Heart left ventricle (tissue), 16 donors: ENCODE measurements at regions not wholly inside any gene's neighbourhood (a gene's known extent, or its start where the extent isn't known, plus 50 kb on each side); places are given as distances from the start of the nearest gene placed in this dataset.

Source experiments
- ATAC-seq, 4 donors: fragments of 200-7000 bp; cut with Tn5 transposase; one replicate each; pipeline ENCODE4 v1.9.1; 2020 to 2022; ENCODE audit warnings: moderate library complexity in 4 of 4, mild to moderate bottlenecking in 3 of 4, moderate number of reproducible peaks in 1 of 4
- DNase-seq, 5 donors: peaks; one replicate each; pipeline ENCODE4 v3.0.0-alpha.2; 2020
- H3K27ac ChIP-seq, 12 donors: fragments of 200-600 bp; sonication (generic) in 4 of 12; one replicate each; pipeline versions ENCODE4 v1.5.0 to v1.8.0; 2016 to 2022; ENCODE audit warnings: mild to moderate bottlenecking in 2 of 12
- H3K27me3 ChIP-seq, 9 donors: fragments of 200-600 bp; sonication (generic) in 2 of 9; one replicate each; pipeline versions ENCODE4 v1.5.1 to v1.8.0; 2016 to 2022; ENCODE audit warnings: mild to moderate bottlenecking in 3 of 9
- H3K36me3 ChIP-seq, 9 donors: fragments of 200-600 bp; sonication (generic) in 2 of 9; one replicate each; pipeline versions ENCODE4 v1.5.0 to v1.8.0; 2018 to 2022; ENCODE audit warnings: mild to moderate bottlenecking in 2 of 9
- H3K4me1 ChIP-seq, 12 donors: fragments of 200-600 bp; sonication (generic) in 4 of 12; one replicate each; pipeline versions ENCODE4 v1.5.0 to v1.8.0; 2016 to 2022; ENCODE audit warnings: mild to moderate bottlenecking in 3 of 12
- H3K4me3 ChIP-seq, 12 donors: fragments of 200-600 bp; sonication (generic) in 4 of 12; one replicate each; pipeline versions ENCODE4 v1.5.0 to v1.8.0; 2017 to 2022; ENCODE audit warnings: mild to moderate bottlenecking in 9 of 12, moderate library complexity in 4 of 12
- H3K9me3 ChIP-seq, 12 donors: fragments of 200-600 bp; sonication (generic) in 4 of 12; one replicate each; pipeline versions ENCODE4 v1.5.0 to v1.8.0; 2016 to 2022; ENCODE audit warnings: mild to moderate bottlenecking in 1 of 12
- POLR2A ChIP-seq, 2 donors: fragments of 450-650 bp; IDR thresholded peaks; one replicate each; pipeline ENCODE4 v1.6.1; 2017; ENCODE audit warnings: antibody characterized with exemption in 2 of 2, mild to moderate bottlenecking in 2 of 2, moderate library complexity in 2 of 2
- WGBS, 4 donors: extraction: QIAGEN DNeasy Blood & Tissue Kit in 2 of 4; methylation state at CpG; one replicate each; pipeline versions ENCODE4 v1.1.5 to v1.1.7; 2013 to 2018; 5-methylcytosine and 5-hydroxymethylcytosine counted together
- intact Hi-C, 10 donors: fragments of 100-400 bp; cut with DNase I; formaldehyde crosslinking; loops; one replicate each; pipeline versions ENCODE4 v1.11.1 to v1.14.2; 2022
- TF ChIP-seq, protein P1 (sequence below), 12 donors: fragments of 200-600 bp; sonication (generic) in 4 of 12; IDR thresholded peaks; one replicate each; pipeline versions ENCODE4 v1.5.0 to v1.8.0; 2018 to 2022; ENCODE audit warnings: antibody characterized with exemption in 12 of 12, mild to moderate bottlenecking in 5 of 12
- donor health status: ischemic (EF 13 %, LVEDD 7.1; RV severe dilation, severe dysfunction).
- donor health status: healthy with polysubstance abuse.
- donor health status: DM: no; HTN: yes; CAD: no.
- donor health status: DM: no; HTN: no; CAD: no.
- donor health status: ischemic (EF 25% LVEDD 6.9; RV normal size, moderate dysfunction).
- donor health status: ischemic (EF 25% LVEDD 5.7; RV mildly dilated, moderate dysfunction).
- donor health status: healthy.
- donor health status: DM: yes; HTN: yes; CAD: no.
- donor health status: ischemic (EF 35%, LVEDD 5.7; RV mildly dilated, moderate dysfunction).
- donor health status: nonischemic (EF 11% LVEDD 7.7; RV severe dilation, severe dysfunction).
- donor health status: DM: yes; HTN: yes; CAD: no.
- donor health status: PGD.
- donor health status: ischemic (EF 29% LVEDD 5.4; RV normal size, mild dysfunction).
- donor health status: nonischemic (EF 23%, LVEDD 6.1; RV moderate dilation, normal function).

DNA sequence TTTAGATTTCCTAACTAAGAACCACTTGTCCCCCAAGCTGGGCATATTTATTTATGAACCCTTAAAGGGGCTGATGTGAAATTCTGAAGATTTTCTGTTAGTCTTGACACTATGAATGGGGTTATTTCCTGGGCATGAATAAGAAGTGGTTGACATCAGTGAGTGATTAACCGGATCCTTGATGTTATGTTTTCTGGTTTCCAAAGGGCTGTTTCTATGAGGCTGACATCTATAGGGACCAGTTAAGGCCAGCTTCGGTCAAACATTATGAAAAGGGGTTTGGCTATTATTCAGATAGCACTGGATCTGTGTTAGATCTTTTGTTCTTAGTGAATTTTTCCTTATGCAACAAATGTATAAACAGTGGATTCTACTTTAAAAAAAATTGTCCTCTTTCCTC is 443.7 kb upstream of the SPRED2 start:
- WGBS, 4 donors = 46 to 55% (median 52%) methylated on average over 2 of the region's 2 CpGs
- ATAC-seq (no peak), DNase-seq (no peak)
- Histone ChIP-seq H3K36me3 (no peaks in the 10 kb centered on the region), H3K27ac (no peak overlapping the region), H3K4me1 (no peaks in the 10 kb centered on the region), H3K4me3 (no peak overlapping the region), H3K27me3 (peaks cover 0 to 9% (median 0%) of the 10 kb centered on the region in 9 donors), H3K9me3 (no peaks in the 10 kb centered on the region)
- TF ChIP-seq, protein P1, sequence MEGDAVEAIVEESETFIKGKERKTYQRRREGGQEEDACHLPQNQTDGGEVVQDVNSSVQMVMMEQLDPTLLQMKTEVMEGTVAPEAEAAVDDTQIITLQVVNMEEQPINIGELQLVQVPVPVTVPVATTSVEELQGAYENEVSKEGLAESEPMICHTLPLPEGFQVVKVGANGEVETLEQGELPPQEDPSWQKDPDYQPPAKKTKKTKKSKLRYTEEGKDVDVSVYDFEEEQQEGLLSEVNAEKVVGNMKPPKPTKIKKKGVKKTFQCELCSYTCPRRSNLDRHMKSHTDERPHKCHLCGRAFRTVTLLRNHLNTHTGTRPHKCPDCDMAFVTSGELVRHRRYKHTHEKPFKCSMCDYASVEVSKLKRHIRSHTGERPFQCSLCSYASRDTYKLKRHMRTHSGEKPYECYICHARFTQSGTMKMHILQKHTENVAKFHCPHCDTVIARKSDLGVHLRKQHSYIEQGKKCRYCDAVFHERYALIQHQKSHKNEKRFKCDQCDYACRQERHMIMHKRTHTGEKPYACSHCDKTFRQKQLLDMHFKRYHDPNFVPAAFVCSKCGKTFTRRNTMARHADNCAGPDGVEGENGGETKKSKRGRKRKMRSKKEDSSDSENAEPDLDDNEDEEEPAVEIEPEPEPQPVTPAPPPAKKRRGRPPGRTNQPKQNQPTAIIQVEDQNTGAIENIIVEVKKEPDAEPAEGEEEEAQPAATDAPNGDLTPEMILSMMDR (IDR thresholded peaks at IDR 0.05) = no peak
- no peak for TF ChIP-seq POLR2A (IDR thresholded peaks at IDR 0.05)
- intact Hi-C loops = no loop called here

DNA sequence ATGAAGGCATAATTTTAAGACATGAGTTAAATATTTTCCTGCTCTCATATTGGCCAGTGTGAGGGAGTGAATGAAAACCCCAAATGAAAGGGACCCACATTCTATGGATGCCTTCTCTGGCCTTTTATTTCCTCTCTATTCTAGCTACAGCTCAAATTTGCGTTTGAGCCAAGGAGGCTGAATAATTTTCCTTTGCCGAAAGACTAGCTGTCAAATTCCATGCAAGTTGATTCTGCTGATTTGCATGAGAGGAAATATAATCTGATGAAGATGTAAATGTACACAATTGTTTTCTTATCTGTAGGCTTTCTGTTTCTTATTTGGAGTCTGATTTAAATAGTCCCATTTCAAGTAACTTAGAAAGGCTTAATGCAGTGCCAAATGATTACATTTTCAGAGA is 438.4 kb upstream of the SPRED2 start:
- WGBS, 4 donors = 64 to 88% (median 75%) methylated on average over 2 of the region's 2 CpGs
- H3K27ac ChIP-seq = no peak overlapping the region
- H3K4me1 ChIP-seq = no peaks in the 10 kb centered on the region
- DNase-seq (no peak), ATAC-seq (no peak)
- no peaks in the 10 kb centered on the region for H3K9me3 ChIP-seq
- TF ChIP-seq, protein P1 (IDR thresholded peaks at IDR 0.05) = no peak
- TF ChIP-seq POLR2A (IDR thresholded peaks at IDR 0.05) = no peak
- intact Hi-C loops = no loop called here
- peaks cover 0 to 24% (median 0%) of the 10 kb centered on the region in 9 donors for H3K27me3 ChIP-seq
- no peak overlapping the region for H3K4me3 ChIP-seq
- H3K36me3 ChIP-seq = no peaks in the 10 kb centered on the region

DNA sequence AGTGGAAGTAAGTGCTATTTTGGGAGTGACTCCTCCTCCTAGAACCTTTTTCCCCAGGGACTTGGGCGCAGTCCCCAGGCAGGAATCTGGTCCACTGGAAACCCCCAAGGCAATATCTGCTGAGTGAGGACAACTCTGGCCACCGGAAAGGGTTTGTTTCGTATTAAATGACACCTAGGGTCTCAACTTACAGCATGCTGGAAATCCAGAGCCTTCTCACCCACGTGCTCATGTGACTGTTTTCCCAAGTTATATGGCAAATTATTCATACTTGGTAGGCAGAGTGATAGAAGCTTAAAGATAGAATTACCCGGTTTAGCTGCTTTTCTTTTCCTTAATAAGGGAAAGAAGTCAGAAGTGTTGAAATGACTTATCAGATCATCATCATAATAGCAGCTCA is 436.9 kb upstream of the SPRED2 start:
- 62 to 81% (median 69%) methylated on average over 5 of the region's 5 CpGs for WGBS, 4 donors
- Histone ChIP-seq H3K36me3 (no peaks in the 10 kb centered on the region), H3K9me3 (no peaks in the 10 kb centered on the region), H3K4me1 (no peaks in the 10 kb centered on the region), H3K27me3 (peaks cover 0 to 33% (median 0%) of the 10 kb centered on the region in 9 donors), H3K4me3 (no peak overlapping the region), H3K27ac (no peak overlapping the region)
- intact Hi-C loops = no loop called here
- TF ChIP-seq POLR2A (IDR thresholded peaks at IDR 0.05) = no peak
- TF ChIP-seq, protein P1 (IDR thresholded peaks at IDR 0.05) = no peak
- ATAC-seq (no peak), DNase-seq (no peak)

DNA sequence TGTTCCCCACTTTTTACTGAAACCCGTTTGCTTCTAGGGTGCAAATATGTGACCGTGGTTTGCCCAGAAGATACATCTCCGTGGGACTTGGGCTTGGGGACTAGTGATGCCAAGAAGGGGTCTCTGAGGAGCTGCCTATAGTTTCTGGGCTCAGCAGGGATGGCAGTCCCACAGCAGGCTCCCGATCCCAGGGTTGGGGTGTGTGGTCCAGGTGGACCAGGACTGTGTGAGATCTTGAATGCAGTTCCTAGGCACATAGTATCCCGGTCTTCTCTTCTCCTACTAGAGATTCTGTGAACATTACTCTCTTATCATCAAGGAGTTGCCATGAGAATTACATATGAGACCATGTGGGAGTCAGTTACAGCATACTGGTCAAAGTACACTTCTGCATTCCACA is 435.8 kb upstream of the SPRED2 start:
- TF ChIP-seq POLR2A (IDR thresholded peaks at IDR 0.05) = no peak
- TF ChIP-seq, protein P1 (IDR thresholded peaks at IDR 0.05) = no peak
- 89 to 95% (median 91%) methylated on average over 5 of the region's 5 CpGs for WGBS, 4 donors
- no peaks in the 10 kb centered on the region for H3K36me3 ChIP-seq
- H3K4me1 ChIP-seq = no peaks in the 10 kb centered on the region
- H3K4me3 ChIP-seq = no peak overlapping the region
- DNase-seq (no peak), ATAC-seq (no peak)
- H3K9me3 ChIP-seq = no peaks in the 10 kb centered on the region
- intact Hi-C loops = no loop called here
- H3K27me3 ChIP-seq = peaks cover 0 to 33% (median 0%) of the 10 kb centered on the region in 9 donors
- H3K27ac ChIP-seq = no peak overlapping the region
